T-helper 2 cell treated with Interferon-gamma antibody and Interleukin-4, amounts not matched to agents 100 ng/mL and 5 ng/mL, for 36 hours (primary cell): ENCODE measurements at regions not wholly inside any gene's neighbourhood (a gene's known extent, or its start where the extent isn't known, plus 50 kb on each side); places are given as distances from the start of the nearest gene placed in this dataset.

Experiments
- intact Hi-C: fragments of 100-400 bp; cut with micrococcal nuclease; formaldehyde crosslinking; loops from one replicate; pipeline ENCODE4 v1.15.1; 2023

DNA sequence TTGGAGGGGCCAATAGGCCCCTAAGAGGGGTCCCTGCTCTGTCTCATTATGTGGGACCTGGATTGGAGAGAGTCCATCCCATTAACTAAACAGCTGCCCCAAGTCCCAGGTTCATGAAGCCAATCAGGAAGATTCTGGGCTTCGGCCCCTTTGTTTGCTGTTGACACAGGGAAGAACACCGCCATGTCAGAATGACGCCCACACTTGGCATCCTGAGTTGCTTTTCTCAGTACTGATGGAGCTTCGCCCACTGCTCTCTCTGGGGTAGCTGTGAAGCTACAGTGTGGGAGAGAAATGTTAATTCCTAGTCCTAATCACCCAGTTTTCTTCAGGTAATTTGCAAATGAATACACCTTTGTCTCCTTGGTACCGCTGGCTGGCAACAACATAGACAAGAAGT, 264.7 kb downstream of the GLRX3 start:
- intact Hi-C loops, result no loop called here

DNA sequence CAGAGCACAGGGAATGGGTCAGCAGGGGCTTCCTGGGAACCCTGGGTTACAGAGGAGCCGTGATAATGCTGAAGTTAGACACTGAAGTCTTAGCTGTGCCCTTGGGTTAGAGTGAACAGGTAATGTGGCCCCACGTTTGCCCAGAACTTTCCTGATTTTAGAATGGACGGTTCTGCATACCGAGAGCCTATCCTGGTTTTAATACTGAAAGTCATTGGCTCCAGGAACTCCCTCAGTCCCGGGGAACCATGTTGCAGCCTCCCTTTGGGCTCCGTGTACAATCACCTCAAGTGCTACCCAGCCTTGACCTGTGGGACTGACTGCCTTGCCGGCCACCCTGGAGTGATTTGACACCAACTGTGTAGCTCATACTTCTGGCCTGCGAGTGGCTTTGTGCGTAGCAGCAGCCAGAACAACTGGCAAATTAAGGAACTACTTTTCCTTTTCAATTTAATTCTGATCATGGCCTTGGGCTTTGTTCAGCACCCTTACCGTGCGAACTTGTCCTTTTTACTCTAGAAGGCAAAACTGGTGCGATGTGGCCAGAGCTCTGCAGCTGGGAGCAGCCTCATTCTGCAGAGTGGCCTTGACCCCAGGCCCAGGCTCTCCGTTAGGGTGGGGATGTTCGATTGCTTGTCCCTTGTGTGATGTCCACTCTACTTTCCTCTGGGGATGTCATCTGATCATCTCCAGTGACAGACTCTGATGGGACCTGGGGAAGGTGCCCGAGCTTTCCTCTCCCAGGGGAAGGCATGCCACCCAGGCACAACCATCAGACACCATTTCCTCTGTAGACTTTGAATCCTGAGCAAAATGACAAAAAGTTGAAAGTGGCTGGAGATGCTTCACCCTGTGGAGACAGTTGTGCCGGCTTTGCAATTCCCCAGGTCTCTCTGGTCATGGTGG, 265.9 kb downstream of the GLRX3 start:
- intact Hi-C loops, result no loop called here

GRCh38 chr10:130403153-130404075, 267.2 kb downstream of the GLRX3 start:
- intact Hi-C loops, result no loop called here

DNA sequence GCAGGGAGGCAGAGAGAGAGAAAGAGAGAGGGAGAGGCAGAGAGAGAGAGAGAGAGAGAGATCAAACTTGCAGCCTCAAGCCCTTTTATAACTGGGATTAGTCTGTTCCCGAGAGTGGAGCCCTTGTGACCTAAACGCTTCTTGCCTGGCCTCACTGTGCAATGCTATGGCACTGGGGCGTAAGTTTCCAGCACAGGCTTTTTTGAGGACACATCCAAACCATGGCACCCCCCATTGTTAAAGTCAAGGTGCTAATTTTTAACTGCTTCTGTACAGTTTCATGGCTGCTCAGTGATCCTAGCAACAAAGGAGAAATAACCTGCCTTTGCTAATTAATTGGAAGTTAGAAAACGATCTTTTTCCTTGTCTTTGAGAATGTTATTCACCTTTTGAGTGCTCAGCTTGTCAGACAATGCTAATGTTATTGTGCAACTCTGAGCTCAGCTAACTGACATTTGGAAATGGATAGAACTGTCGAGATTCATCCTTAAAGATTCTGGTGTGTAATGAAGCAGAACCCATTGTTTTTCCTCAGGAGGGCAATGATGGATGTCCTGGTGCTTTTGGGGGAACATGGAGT, 268.4 kb downstream of the GLRX3 start:
- intact Hi-C loops, result no loop called here

DNA sequence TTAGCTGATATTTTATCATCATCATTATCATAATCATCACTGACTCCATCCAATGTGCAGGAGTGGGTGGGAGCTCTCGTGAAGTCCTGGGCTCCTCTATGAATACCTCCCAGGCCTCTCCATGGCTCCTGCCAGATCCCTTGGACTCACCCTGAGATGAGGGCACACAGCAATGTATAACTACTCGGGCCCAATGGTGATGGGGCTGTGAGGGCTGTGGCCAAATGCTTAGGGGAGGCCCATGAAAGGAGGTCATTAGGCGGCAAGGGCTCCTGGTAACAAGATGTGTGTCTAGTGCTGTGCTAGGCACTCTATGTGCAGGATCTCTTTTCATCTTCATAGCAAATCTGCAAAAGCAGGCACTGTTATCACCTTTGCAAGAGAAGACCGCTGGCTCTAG, 270.9 kb downstream of the GLRX3 start:
- intact Hi-C loops, result no loop called here

DNA sequence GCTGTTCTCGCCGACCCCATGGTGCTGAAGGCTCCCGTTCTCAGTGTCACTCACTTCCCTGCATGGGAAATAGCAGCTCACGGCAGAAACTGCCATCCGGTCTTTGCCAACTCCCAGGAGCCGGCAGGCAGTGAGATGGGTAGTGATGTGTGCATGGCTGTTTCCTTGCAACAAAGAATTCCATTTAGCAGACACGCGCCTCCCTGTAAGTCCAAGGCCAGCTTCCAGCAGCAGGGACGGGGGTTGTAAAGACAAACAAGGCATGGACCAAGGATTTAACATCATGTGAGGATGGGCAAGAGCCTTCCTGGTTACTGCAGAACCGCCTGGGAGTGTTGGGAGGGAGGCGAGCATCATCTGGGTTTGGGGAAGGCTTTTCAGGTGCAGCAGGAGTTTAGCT, 273.1 kb downstream of the GLRX3 start:
- intact Hi-C loops, result no loop called here

DNA sequence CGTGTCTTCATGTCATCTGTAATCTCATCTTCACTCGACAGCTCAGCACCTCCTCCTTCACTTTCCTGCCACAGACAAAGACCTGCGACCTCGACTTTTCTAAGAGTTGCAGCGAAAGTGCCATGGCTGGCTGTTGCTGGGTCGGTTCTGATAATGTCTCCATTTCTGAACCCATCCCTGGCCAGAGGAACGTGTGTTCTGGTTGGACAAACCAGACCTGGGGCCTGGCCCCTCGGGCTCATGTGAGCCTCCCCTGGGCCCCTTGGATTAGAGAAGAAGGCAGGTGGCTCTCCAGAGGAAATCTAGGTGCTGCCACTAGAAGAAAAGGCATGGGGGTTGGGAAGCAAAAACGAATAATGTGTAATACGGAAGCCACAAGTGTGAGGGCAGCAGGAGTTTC, 273.7 kb downstream of the GLRX3 start:
- intact Hi-C loops, result no loop called here

GRCh38 chr10:130411496-130412085, 275.4 kb downstream of the GLRX3 start:
- intact Hi-C loops, result no loop called here

GRCh38 chr10:130412317-130412716, 276.1 kb downstream of the GLRX3 start:
- intact Hi-C loops, result no loop called here

DNA sequence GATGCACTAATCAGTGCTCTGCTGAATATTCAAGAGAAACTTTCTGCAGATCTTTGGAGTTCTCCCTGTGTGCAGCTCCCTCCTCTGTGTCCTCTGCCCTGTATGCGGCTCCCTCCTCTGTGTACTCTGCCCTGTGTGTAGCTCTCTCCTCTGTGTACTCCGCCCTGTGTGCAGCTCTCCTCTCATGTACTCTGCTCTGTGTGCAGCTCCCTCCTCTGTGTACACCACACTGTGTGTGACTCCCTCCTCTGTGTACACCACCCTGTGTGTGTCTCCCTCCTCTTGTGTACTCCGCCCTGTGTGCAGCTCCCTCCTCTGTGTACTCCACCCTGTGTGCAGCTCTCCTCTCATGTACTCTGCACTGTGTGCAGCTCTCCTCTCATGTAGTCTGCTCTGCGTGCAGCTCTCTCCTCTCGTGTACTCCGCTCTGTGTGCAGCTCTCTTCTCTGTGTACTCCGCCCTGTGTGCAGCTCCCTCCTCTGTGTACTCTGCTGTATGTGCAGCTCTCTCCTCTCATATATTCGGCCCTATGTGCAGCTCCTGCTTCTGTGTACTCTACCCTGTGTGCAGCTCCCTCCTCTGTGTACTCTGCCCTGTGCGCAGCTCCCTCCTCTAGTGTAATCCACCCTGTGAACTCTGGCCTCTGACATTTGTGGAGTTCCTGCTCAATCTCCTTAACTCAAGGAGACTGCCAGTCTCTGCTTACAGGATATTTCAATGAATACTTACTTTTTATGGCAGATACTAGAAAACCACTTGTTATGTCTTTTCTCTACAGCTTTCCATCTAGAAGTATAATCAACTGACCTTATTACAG, 280.4 kb downstream of the GLRX3 start:
- intact Hi-C loops, result no loop called here

DNA sequence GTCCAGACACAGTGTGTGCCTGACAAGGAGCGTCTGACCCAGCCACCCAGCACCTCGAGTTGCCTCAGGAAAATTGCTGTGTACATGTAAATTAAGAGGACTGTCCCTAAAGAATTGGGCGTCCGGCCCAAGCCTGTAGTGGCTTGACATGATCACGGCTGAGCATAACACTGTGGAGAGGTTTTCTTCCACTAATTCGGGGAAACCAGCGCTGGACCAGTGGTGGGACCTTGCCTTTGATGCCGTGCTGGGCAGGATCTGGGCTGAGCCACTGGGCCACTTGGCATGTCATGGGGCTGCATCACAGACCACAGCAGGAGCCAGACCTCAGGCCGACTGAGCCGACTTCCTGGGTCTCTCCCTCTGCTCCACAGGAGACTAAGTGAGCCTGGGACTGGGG, 282.5 kb downstream of the GLRX3 start:
- intact Hi-C loops, result no loop called here

DNA sequence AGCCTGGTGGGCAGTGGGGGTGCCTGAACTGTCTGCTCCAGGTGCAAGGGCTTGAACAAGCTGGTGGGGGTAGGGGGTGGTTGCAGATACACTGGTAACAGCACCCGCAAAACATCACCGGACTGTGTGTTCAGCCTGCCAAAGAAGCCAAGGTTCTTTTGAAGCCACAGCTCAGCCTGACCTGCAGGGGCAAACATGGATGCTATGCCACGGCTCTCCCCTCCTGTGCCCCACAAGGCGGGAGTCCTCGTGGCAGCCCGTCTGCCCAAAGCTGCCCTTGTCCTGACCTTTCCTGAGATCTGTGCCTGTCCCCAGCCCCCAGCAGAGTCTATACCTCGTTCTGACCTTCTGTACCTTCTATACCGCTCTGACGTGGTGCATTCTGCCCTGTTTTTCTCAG, 285.7 kb downstream of the GLRX3 start:
- intact Hi-C loops, result no loop called here

- intact Hi-C loops, result no loop called here
Measured at GRCh38 chr10:130422366-130423324, 286.5 kb downstream of the GLRX3 start.

GRCh38 chr10:130423455-130424305, 287.5 kb downstream of the GLRX3 start:
- intact Hi-C loops, result no loop called here

DNA sequence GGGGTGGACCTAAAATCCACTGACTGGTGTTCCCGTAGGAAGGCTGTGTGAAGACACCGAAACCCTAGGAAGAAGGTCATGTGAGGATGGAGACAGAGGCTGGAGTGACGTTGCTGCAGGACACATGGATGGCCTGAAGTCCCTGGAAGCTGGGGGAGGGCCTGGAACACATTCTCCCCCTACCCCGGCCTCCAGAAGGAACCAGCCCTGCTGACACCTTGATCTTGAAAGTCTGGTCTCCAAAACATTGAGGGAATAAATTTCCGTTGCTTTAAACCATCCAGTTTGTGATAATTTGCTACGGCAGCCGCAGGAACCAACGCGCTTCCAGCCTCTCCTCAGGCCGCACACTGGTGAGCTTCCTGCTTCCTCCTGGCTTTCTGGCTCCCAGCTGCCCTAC, 288.2 kb downstream of the GLRX3 start:
- intact Hi-C loops, result no loop called here

GRCh38 chr10:130425169-130425568, 289.0 kb downstream of the GLRX3 start:
- intact Hi-C loops, result no loop called here

DNA sequence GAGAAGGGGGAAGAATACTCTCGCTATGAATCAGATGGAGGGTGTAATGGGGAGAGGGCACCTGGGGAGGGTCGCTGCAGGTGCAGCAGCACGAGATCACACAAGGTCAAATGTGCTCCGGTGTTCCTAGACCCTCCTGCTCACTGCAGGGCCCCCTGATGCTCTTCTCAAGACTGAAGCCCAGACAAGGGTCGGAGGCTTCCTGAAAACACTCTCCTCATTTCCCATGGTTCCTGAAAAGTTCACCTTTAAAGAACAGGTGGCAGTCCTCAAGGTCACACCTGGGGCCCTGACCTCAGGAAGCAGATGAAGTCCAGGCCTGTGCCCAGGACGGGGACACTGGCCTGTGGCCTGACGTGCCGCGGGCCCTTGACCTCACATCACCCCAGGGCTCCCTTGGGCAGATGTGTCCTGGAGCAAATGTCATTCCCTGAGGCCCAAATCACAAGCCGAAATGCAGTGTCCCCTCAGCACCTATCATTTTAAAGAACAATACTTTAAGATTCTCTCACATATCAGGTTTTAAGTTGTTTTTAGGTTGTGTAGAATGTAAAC, 289.8 kb downstream of the GLRX3 start:
- intact Hi-C loops, result no loop called here

GRCh38 chr10:130427216-130427722, 291.1 kb downstream of the GLRX3 start:
- intact Hi-C loops, result no loop called here
